ENCODE measurements at regions not wholly inside any gene's neighbourhood (a gene's known extent, or its start where the extent isn't known, plus 50 kb on each side); places are given as distances from the start of the nearest gene placed in this dataset.

- Histone ChIP-seq H3K36me3 (no peaks in the 10 kb centered on the region), H3K9me3 (no peaks in the 10 kb centered on the region), H3K27me3 (replicated peaks in 1 of 7) (no peaks in the 10 kb centered on the region), H3K27ac (no peak overlapping the region), H3K4me3 (no peak overlapping the region), H3K4me1 (peaks cover 0 to 27% (median 9%) of the 10 kb centered on the region in 6 donors)
- DNase-seq, result no peak
- WGBS, 5 donors, result 77 to 89% (median 81%) methylated on average over 2 of the region's 2 CpGs
- no peak for TF ChIP-seq POLR2A (IDR thresholded peaks at IDR 0.05)
- TF ChIP-seq, protein P1, sequence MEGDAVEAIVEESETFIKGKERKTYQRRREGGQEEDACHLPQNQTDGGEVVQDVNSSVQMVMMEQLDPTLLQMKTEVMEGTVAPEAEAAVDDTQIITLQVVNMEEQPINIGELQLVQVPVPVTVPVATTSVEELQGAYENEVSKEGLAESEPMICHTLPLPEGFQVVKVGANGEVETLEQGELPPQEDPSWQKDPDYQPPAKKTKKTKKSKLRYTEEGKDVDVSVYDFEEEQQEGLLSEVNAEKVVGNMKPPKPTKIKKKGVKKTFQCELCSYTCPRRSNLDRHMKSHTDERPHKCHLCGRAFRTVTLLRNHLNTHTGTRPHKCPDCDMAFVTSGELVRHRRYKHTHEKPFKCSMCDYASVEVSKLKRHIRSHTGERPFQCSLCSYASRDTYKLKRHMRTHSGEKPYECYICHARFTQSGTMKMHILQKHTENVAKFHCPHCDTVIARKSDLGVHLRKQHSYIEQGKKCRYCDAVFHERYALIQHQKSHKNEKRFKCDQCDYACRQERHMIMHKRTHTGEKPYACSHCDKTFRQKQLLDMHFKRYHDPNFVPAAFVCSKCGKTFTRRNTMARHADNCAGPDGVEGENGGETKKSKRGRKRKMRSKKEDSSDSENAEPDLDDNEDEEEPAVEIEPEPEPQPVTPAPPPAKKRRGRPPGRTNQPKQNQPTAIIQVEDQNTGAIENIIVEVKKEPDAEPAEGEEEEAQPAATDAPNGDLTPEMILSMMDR (IDR thresholded peaks at IDR 0.05 in 8 of 11, conservative IDR thresholded peaks at IDR 0.05 in 3 of 11), result no peak
- no peak for TF ChIP-seq POLR2AphosphoS5 (IDR thresholded peaks at IDR 0.05)
- intact Hi-C loops (cut with DNase I; ENCODE audit: low total_unique reads), result no loop called here
These were observed 178.4 kb downstream of the SIPA1L2 start for GRCh38 chr1:232451506-232451905.

GRCh38 chr1:232450615-232451014, 179.3 kb downstream of the SIPA1L2 start:
- intact Hi-C loops (cut with DNase I; ENCODE audit: low total_unique reads), result no loop called here
- TF ChIP-seq POLR2A (IDR thresholded peaks at IDR 0.05) (no peak), POLR2AphosphoS5 (IDR thresholded peaks at IDR 0.05) (no peak)
- TF ChIP-seq, protein P1 (IDR thresholded peaks at IDR 0.05 in 8 of 11, conservative IDR thresholded peaks at IDR 0.05 in 3 of 11), result no peak
- H3K4me3 ChIP-seq, result no peak overlapping the region
- H3K4me1 ChIP-seq, result peaks cover 0 to 22% (median 7%) of the 10 kb centered on the region in 6 donors
- no peak overlapping the region for H3K27ac ChIP-seq
- no peaks in the 10 kb centered on the region for H3K27me3 ChIP-seq (replicated peaks in 1 of 7)
- peaks cover 0 to 3% (median 0%) of the 10 kb centered on the region in 6 donors for H3K36me3 ChIP-seq
- no peak for DNase-seq
- H3K9me3 ChIP-seq, result no peaks in the 10 kb centered on the region
- WGBS, 5 donors, result 82 to 97% (median 93%) methylated on average over 1 of the region's 1 CpG

DNA sequence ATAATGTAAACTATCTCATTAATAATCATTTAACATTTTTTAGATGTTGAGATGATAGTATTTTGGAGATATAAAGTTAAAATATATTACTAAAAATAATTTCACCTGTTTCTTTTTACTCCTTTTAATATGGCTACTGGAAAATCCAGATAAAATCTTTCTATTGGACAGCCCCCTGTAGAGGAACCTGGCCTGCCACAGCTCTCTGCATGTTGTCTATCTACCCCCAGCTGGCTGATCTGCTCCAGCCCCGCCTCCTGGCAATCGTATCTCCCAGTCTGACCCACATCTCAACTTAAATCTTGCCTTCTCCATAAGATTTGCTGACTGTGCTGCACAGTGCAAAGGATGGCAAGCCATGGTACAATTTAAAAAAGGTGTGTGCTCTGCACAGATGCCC, 182.8 kb downstream of the SIPA1L2 start:
- WGBS, 5 donors, result 75 to 90% (median 83%) methylated on average over 2 of the region's 2 CpGs
- H3K36me3 ChIP-seq, result peaks cover 0 to 30% (median 0%) of the 10 kb centered on the region in 6 donors
- H3K9me3 ChIP-seq, result no peaks in the 10 kb centered on the region
- no peak overlapping the region for H3K27ac ChIP-seq
- H3K4me1 ChIP-seq, result peaks cover 0 to 2% (median 0%) of the 10 kb centered on the region in 6 donors
- no peak overlapping the region for H3K4me3 ChIP-seq
- intact Hi-C loops (cut with DNase I; ENCODE audit: low total_unique reads), result no loop called here
- DNase-seq, result no peak
- no peaks in the 10 kb centered on the region for H3K27me3 ChIP-seq (replicated peaks in 1 of 7)
- no peak for TF ChIP-seq POLR2A (IDR thresholded peaks at IDR 0.05)
- TF ChIP-seq, protein P1 (IDR thresholded peaks at IDR 0.05 in 8 of 11, conservative IDR thresholded peaks at IDR 0.05 in 3 of 11), result no peak
- no peak for TF ChIP-seq POLR2AphosphoS5 (IDR thresholded peaks at IDR 0.05)

- peaks cover 0 to 45% (median 5%) of the 10 kb centered on the region in 6 donors for H3K36me3 ChIP-seq
- H3K4me1 ChIP-seq, result no peaks in the 10 kb centered on the region
- no peaks in the 10 kb centered on the region for H3K9me3 ChIP-seq
- no peaks in the 10 kb centered on the region for H3K27me3 ChIP-seq (replicated peaks in 1 of 7)
- intact Hi-C loops (cut with DNase I; ENCODE audit: low total_unique reads), result no loop called here
- DNase-seq, result peak; percentile 74
- TF ChIP-seq, protein P1 (IDR thresholded peaks at IDR 0.05 in 8 of 11, conservative IDR thresholded peaks at IDR 0.05 in 3 of 11), result no peak
- TF ChIP-seq POLR2A (IDR thresholded peaks at IDR 0.05) (no peak), POLR2AphosphoS5 (IDR thresholded peaks at IDR 0.05) (peak in 1 of 3 donors; percentile 56)
- no peak overlapping the region for H3K27ac ChIP-seq
- 88 to 94% (median 92%) methylated on average over 24 of the region's 24 CpGs for WGBS, 5 donors
- H3K4me3 ChIP-seq, result no peak overlapping the region
These were observed 184.4 kb downstream of the SIPA1L2 start for GRCh38 chr1:232445361-232446106.
